RPMI7951 (cell line): ENCODE measurements at regions not wholly inside any gene's neighbourhood (a gene's known extent, or its start where the extent isn't known, plus 50 kb on each side); places are given as distances from the start of the nearest gene placed in this dataset.
"Not testable (repeated sequence)": the region's sequence is repeated elsewhere in the genome, so short reads cannot be mapped to it uniquely, and the experiment has no call there.

Experiments
- DNase-seq: peaks from one replicate; pipeline ENCODE4 v3.0.0-alpha.2; 2012; ENCODE audit warnings: low read depth

DNA sequence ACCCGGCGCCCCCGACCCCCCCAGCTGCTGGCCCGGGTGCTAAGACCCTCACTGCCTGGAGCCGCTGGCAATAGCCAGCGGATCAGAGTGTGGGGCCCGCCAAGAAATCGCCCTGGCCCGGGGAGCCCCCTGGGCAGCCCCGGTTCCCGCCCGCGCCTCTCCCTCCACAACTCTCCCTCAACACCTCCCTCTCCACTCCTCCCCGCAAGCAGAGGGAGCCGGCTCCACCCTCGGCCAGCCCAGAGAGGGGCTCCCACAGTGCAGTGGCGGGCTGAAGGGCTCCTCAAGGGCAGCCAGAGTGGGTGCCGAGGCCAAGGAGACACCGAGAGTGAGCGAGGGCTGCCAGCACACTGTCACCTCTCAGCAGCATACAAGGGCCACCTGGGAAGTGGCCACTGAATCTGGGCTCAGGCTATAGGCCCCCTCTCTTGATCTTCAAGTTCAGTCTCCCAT is 385.5 kb downstream of the SEC14L1 start:
- DNase-seq = no peak

DNA sequence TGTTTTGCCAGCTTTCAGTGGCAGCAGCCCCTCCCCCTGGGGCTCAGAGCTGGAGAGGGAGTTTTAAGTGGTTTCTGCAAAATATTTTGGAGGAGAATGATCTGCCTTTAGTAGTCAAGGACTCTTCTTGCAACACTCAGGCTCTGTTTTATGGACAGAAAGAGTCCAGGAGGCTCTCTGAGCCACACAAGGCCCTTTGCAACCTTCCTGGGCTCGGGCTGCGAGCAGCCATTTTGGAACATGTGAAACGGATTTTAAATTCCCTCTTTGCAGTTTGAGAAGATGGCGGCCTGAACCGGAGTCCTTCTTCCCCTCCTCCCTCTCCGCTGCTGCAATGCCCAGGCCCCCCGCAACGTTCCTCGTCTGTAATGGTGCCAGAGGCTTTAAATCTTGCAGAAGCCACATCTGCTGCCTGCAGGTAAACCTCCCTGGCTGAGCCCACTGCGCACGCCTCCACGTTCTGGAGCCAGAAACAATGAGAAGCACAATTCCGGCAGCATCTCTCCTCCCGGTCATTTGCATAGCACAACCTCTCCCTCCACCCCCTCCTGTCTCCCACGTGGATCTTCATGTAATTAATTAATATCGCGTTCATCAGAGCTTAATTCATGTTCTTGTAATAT is 386.1 kb downstream of the SEC14L1 start:
- no peak for DNase-seq

DNA sequence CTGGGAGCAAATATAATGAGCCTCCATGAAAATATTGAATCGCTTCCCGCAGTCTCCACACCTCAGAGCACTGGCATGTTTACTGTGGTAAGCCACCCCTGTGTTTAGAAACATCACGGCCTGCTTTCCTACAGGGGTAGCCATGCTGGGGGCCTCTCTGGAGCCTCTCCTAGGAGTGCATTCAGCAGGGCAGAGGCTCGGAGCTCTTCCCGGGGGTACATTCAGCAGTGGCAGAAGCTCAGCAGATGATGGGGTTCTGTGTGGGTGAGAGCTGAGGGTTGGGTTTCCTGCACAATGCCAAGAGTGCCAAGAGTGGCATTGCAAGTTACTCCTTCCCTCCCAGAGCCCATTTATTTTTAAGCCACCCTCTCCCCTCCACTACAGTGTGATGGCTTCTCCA is 386.6 kb downstream of the SEC14L1 start:
- DNase-seq = no peak

DNA sequence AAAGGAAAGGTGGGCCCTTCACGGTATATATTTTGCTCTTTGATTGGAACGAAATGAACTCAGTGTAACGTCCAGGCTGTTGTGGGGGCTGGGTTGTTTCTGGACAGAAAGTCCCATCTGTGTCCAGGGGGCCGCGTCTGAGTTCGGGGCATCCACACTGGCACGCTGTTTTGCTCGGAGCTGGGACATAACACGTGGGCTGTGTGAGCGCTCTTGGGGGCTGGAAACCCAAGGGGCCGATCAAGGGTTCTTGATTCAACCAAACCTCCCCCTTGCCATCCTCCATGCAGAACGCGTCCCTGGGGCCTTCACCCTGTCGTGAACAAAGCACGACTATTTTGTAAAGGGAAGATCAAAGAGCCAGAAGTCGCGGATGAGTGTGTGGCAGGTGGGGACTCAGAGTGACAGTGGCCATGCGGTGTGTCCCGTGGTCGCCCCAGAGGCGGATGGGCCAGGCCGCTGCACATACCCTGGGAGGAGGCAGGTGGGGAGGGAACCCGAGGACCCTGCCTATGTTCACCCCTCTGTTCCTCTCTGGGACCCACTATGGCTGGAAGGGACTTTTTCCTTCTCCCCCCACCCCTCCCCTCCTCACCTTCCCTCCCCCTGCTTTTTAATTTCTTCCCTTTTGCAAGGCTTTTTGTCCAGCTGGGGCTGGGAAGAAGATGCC is 387.2 kb downstream of the SEC14L1 start:
- no peak for DNase-seq

GRCh38 chr17:77528516-77529327 is 388.0 kb downstream of the SEC14L1 start:
- DNase-seq = no peak

GRCh38 chr17:77529328-77529650 is 388.5 kb downstream of the SEC14L1 start:
- DNase-seq = no peak

DNA sequence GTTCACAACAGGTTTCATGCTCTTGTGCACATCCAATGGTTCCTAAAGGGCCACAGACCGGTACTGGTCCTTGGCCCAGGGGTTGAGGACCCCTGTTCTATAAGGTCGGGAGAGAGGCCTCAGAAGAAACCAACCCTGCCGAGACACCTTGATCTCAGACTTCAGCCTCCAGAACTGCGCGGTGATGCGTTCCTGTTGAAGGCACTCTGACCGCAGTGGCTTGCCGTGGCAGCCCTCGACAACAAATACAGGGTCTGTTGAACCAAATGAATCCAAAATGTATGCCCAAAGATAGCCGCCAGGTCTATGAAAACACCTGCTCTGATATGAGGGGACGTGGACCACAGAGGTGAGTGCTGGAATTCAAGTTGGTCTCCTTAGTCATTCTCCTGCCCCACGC is 389.8 kb downstream of the SEC14L1 start:
- no peak for DNase-seq

DNA sequence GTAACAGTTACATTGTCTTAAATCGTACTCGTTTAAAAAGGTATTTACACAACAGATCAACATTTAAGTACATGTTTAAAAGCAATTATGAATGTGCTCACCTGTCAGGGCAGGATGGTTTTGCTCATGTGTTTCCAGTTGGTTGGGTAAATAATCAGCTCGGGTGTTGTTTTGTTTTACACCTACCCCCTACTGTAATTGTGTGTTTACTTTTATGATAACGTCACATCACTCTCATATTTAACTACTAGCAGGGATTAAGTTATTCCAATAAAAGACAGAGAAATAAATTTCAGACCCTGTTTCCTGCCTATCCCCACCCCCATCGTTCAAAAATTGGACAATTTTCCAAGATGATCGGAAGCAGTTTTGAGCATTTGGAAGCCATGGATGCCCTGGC is 390.2 kb downstream of the SEC14L1 start:
- no peak for DNase-seq

DNA sequence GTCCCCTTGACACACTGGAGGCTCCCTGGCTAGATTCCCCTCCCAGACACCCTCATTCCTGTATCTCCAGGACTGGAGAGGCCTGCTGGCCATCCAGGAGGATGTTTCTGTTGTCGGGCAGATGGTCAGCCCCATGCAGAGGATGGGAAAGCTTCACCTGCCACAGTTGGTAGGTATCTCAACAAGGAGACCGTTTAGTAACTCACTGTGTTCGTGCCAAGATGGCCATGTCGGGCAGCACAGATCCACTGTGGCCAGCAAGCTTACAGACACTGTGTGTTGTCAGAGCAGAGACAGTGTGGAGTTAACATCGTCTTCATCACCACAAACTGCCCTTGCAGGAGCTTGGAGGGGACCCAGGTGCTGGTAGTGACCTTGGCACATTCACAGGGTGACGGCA is 390.9 kb downstream of the SEC14L1 start:
- no peak for DNase-seq

- not testable (repeated sequence) for DNase-seq
These were observed 392.9 kb downstream of the SEC14L1 start for GRCh38 chr17:77533697-77534096.

DNA sequence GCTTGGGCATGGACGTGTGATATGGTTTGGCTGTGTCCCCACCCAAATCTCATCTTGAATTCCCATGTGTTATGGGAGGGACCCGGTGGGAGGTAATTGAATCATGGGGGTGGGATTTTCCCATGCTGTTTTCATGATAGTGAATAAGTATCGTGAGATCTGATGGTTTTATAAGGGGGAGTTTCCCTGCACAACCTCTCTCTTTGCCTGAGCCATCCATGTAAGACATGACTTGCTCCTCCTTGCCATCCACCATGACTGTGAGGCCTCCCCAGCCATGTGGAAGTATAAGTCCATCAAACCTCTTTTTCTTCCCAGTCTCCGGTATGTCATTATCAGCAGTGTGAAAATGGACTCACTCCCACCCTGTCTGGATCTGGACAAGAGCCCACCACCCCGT is 393.4 kb downstream of the SEC14L1 start:
- no peak for DNase-seq

DNA sequence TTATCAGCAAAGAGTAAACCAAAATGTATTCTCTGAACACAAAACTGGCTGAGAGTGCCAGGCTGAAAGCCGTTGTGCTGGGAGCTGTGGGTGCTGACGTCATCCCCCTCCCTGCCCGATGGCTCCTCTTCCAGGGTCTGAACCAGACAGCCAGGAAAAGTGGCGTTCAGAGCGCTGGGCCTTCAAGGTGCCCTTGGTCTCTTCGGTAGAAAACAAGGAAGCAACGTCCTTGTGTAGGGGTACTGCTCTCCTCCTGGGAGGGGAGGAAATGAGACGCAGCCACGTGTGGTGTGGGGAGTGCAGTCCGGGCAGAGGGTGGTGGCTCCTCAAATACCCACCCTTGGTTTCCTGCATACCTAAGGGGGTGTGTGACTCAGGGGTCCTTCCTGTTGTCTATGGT is 394.7 kb downstream of the SEC14L1 start:
- peak; percentile 43 for DNase-seq

DNA sequence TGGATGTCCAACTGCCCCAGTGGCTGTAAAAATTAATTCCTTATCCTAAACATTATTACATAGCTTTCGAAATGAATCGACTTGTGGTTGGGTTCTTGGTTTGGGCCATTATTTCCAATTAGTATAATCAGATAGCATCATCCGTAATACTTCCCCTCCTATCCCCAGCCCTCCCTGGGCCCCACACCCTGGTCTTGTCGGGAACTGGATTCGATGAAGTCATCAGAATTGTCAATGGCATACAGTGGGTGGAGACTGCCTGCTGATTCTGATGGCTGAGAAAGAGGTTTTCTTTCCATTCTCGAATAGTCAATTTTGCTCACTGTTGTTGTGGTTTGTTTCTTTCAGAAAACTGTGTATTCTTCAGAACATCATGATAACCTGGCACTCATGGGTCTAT is 395.1 kb downstream of the SEC14L1 start:
- no peak for DNase-seq

GRCh38 chr17:77537566-77537965 is 396.8 kb downstream of the SEC14L1 start:
- DNase-seq = no peak

- no peak for DNase-seq
These were observed 399.8 kb downstream of the SEC14L1 start for GRCh38 chr17:77540531-77540930.

- DNase-seq = no peak
These were observed 400.2 kb downstream of the SEC14L1 start for GRCh38 chr17:77540975-77541374.

DNA sequence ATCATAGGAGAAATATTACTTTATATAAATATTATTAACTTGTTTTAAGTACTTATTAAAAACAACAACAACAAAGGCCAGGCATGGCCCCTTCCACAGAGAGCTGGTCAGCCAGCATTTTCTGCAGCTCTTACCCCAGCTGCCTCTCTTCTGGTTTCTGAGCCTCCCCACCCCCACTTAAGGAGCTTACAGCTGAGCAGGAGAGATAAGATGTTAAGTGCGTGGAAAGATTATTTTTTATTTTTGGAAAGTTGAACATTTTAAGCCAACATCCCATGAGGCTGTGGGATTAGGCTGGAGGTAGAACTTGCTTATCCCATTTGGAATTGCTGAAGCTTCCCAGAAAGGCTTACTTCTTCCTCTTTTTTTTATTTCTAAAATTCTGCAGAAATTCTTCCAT is 401.2 kb downstream of the SEC14L1 start:
- DNase-seq = no peak

GRCh38 chr17:77542551-77543490 is 402.1 kb downstream of the SEC14L1 start:
- DNase-seq = peak; percentile 63

DNA sequence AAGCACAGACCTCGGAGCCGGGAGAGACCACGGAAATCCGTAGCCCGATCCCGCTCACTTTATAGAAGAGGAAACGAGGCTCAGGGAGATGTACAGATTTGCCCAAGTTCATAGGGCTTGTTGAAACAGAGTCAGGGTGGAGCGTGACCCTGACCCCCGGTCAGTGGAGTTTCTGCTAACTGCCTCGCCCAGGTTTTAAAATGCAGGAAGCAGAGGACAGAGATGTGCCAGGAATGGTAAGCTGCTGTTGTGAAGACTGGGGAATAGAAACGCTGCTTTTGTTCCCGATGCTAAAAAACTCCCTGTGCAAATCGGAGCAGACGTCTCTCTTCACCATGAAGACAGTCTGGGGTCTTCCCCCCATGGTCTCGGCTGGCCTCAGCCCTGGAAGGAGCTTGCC is 403.0 kb downstream of the SEC14L1 start:
- no peak for DNase-seq

DNA sequence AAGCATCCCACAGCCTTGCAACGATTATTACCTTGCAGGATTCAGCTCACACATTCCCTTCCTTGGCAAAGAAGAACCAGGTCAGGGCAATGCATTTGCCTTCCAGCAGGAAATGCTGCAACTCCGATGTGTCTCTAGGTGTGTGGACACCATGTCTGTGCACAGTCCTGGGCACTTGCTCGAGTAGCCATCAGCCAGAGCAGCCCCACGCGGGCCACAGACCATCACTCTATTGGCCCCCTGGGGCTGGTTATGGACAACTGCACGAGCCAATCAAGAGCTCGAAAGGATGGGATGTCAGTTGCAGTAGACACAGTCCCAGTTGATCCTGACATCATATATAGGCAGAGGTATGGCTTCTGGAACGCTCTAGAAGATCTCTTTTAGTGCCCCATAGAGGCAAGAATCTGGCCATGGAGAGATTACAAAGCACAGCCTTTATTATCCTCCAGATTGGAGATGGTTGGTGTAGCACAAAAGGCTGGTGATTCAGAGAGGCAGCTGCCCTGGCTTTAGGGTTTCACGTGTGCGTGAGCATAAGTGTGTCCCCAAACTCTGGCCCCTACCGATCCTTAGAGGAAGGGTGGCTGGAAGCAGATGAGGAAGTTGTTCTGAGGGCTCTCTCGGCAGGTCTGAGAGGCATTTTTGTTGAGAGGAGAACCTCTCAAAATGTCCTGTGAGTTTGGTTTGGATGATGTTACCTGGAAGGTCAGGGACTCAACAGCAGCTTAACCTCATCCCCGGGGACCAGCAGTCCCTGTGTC is 403.8 kb downstream of the SEC14L1 start:
- DNase-seq = no peak

GRCh38 chr17:77546772-77547241 is 406.0 kb downstream of the SEC14L1 start:
- DNase-seq = no peak
